Chondrocyte (in vitro differentiated cells): ENCODE measurements at regions not wholly inside any gene's neighbourhood (a gene's known extent, or its start where the extent isn't known, plus 50 kb on each side); places are given as distances from the start of the nearest gene placed in this dataset.

Experiments used
- DNase-seq: peaks from one replicate; pipeline ENCODE4 v3.0.0; 2021; ENCODE audit warnings: mixed read lengths, low spot score
- H3K27ac Mint-ChIP-seq: one replicate; pipeline ENCODE4 v1.8.0; 2021; ENCODE audit warnings: mild to moderate bottlenecking, moderate library complexity, mixed read lengths; ENCODE audit not compliant: unreplicated experiment
- H3K27me3 Mint-ChIP-seq: 2 replicates; pipeline ENCODE4 v1.8.0; 2021; ENCODE audit warnings: low read depth, mixed read lengths
- H3K36me3 Mint-ChIP-seq: 2 replicates; pipeline ENCODE4 v1.8.0; 2021; ENCODE audit warnings: low read depth, mixed read lengths
- H3K4me1 Mint-ChIP-seq: 2 replicates; pipeline ENCODE4 v1.8.0; 2021; ENCODE audit warnings: low read depth, mild to moderate bottlenecking, mixed read lengths
- H3K4me3 Mint-ChIP-seq: one replicate; pipeline ENCODE4 v1.8.0; 2021; ENCODE audit warnings: mild to moderate bottlenecking, moderate library complexity, mixed read lengths; ENCODE audit not compliant: unreplicated experiment
- H3K9me3 Mint-ChIP-seq: 2 replicates; pipeline ENCODE4 v1.8.0; 2021; ENCODE audit warnings: low read depth, mixed read lengths
- CTCF ChIP-seq: fragments of 200-600 bp; sonication (generic); IDR thresholded peaks from 2 replicates; pipeline ENCODE4 v1.5.0; 2021; ENCODE audit warnings: antibody characterized with exemption, mild to moderate bottlenecking, moderate library complexity

- Mint-ChIP-seq H3K27ac (no peak overlapping the region), H3K4me3 (no peak overlapping the region), H3K4me1 (no peaks in the 10 kb centered on the region), H3K9me3 (no peaks in the 10 kb centered on the region), H3K36me3 (no peaks in the 10 kb centered on the region), H3K27me3 (no peaks in the 10 kb centered on the region)
- no peak for TF ChIP-seq CTCF
- no peak for DNase-seq
Measured at GRCh38 chr2:221312634-221313033, 259.5 kb downstream of the EPHA4 start.

GRCh38 chr2:221314786-221315185, 257.3 kb downstream of the EPHA4 start:
- Mint-ChIP-seq H3K36me3 (no peaks in the 10 kb centered on the region), H3K27ac (no peak overlapping the region), H3K4me1 (no peaks in the 10 kb centered on the region), H3K4me3 (no peak overlapping the region), H3K9me3 (no peaks in the 10 kb centered on the region), H3K27me3 (no peaks in the 10 kb centered on the region)
- no peak for TF ChIP-seq CTCF
- no peak for DNase-seq

- no peak for DNase-seq
- no peaks in the 10 kb centered on the region for H3K9me3 Mint-ChIP-seq
Measured at GRCh38 chr2:221318376-221319130, 253.6 kb downstream of the EPHA4 start.

GRCh38 chr2:221322741-221323140, 249.4 kb downstream of the EPHA4 start:
- TF ChIP-seq CTCF = no peak

More at GRCh38 chr2:221318376-221319130, 253.6 kb downstream of the EPHA4 start:
- no peak overlapping the region for H3K4me3 Mint-ChIP-seq
- no peaks in the 10 kb centered on the region for H3K36me3 Mint-ChIP-seq
- no peak overlapping the region for H3K27ac Mint-ChIP-seq
- H3K4me1 Mint-ChIP-seq = no peaks in the 10 kb centered on the region
- TF ChIP-seq CTCF = no peak
- peaks cover 10% of the 10 kb centered on the region for H3K27me3 Mint-ChIP-seq

GRCh38 chr2:221323513-221323912, 248.6 kb downstream of the EPHA4 start:
- peaks cover 12% of the 10 kb centered on the region for H3K27me3 Mint-ChIP-seq
- H3K9me3 Mint-ChIP-seq = peaks cover 2% of the 10 kb centered on the region
- TF ChIP-seq CTCF = no peak
- no peak for DNase-seq
- H3K27ac Mint-ChIP-seq = no peak overlapping the region
- no peaks in the 10 kb centered on the region for H3K36me3 Mint-ChIP-seq
- H3K4me1 Mint-ChIP-seq = no peaks in the 10 kb centered on the region
- no peak overlapping the region for H3K4me3 Mint-ChIP-seq

More at GRCh38 chr2:221322741-221323140, 249.4 kb downstream of the EPHA4 start:
- Mint-ChIP-seq H3K36me3 (no peaks in the 10 kb centered on the region), H3K9me3 (peaks cover 2% of the 10 kb centered on the region), H3K27ac (no peak overlapping the region), H3K4me1 (no peaks in the 10 kb centered on the region), H3K27me3 (peaks cover 12% of the 10 kb centered on the region), H3K4me3 (no peak overlapping the region)
- DNase-seq = no peak
